ENCODE measurements at regions not wholly inside any gene's neighbourhood (a gene's known extent, or its start where the extent isn't known, plus 50 kb on each side); places are given as distances from the start of the nearest gene placed in this dataset.

DNA sequence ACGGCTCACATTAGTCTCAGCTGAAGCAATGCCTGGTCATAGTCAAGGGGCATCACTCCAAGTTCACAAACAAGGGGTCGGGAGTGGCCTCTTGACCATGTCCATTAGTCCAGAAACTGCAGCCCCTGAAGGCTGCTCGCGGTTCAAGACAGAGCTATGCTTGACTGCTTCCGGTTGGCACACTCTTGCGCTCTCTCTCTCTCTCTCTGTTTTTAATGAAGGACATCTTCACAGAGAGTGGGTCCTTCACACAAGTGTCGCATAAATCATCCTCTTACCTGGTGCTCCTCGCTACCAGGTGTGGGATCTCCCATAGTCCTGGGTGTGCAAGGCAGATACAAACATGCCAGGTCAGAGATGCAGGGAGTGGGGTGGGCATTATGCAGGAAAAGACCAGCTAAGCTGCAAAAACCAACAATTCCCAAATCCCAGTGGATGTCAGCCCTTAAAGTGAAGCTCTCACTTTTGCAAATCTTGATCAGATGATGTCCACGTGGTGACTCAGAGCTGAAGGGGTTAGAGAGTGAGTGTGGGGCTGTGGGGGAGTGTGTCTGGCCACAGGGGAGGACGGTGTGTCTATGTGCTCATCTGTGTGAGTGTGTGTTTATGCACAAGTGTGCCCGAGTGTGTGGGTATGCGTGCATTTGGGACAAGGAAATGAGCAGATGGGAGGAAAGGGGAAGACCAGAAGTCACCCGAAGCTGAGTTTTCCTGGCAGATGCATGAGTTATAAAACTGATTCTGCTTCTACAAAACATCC, 83.7 kb upstream of the PPP2R2D start:
- DNase-seq (ENCODE audit: low read depth, low spot score) (no peak), FAIRE-seq (no peak), ATAC-seq (no peak)
- H3K27me3 ChIP-seq (replicated peaks in 1 of 2; ENCODE audit: control insufficient read depth in 2 of 2, insufficient read depth in 2 of 2, low read length in 1 of 2): no peaks in the 10 kb centered on the region
- H2AFZ ChIP-seq (ENCODE audit: control insufficient read depth, low read depth, low read length): no peak overlapping the region
- no peaks in the 10 kb centered on the region for H3K9me3 ChIP-seq (replicated peaks; ENCODE audit: control insufficient read depth, insufficient read depth, low read length)
- ChIA-PET RAD21 (ENCODE audit: unreplicated experiment) (no interaction called here), SMC1A (ENCODE audit: uncharacterized antibody, unreplicated experiment) (no interaction called here), POLR2A (no interaction called here), CTCF (no interaction called here)
- no peak overlapping the region for H3K4me3 ChIP-seq
- H3K4me1 ChIP-seq (ENCODE audit: control insufficient read depth, insufficient read depth, low read length): no peaks in the 10 kb centered on the region
- intact Hi-C loops (cut with micrococcal nuclease; ENCODE audit: unreplicated experiment): no loop called here
- in situ Hi-C loops (cut with MboI): no loop called here
- no peak overlapping the region for H3K27ac ChIP-seq (ENCODE audit: control insufficient read depth, insufficient read depth)
- TF ChIP-seq RAD51 (IDR thresholded peaks at IDR 0.05): no peak
- no peak for TF ChIP-seq NRF1 (conservative IDR thresholded peaks at IDR 0.05; ENCODE audit: low read depth, low read length)
- TF ChIP-seq, protein P1, sequence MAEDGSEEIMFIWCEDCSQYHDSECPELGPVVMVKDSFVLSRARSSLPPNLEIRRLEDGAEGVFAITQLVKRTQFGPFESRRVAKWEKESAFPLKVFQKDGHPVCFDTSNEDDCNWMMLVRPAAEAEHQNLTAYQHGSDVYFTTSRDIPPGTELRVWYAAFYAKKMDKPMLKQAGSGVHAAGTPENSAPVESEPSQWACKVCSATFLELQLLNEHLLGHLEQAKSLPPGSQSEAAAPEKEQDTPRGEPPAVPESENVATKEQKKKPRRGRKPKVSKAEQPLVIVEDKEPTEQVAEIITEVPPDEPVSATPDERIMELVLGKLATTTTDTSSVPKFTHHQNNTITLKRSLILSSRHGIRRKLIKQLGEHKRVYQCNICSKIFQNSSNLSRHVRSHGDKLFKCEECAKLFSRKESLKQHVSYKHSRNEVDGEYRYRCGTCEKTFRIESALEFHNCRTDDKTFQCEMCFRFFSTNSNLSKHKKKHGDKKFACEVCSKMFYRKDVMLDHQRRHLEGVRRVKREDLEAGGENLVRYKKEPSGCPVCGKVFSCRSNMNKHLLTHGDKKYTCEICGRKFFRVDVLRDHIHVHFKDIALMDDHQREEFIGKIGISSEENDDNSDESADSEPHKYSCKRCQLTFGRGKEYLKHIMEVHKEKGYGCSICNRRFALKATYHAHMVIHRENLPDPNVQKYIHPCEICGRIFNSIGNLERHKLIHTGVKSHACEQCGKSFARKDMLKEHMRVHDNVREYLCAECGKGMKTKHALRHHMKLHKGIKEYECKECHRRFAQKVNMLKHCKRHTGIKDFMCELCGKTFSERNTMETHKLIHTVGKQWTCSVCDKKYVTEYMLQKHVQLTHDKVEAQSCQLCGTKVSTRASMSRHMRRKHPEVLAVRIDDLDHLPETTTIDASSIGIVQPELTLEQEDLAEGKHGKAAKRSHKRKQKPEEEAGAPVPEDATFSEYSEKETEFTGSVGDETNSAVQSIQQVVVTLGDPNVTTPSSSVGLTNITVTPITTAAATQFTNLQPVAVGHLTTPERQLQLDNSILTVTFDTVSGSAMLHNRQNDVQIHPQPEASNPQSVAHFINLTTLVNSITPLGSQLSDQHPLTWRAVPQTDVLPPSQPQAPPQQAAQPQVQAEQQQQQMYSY (CRISPR knock-in tag; IDR thresholded peaks at IDR 0.05): no peak
- no peak for TF ChIP-seq MXI1 (IDR thresholded peaks at IDR 0.05; ENCODE audit: low read depth, low read length)
- TF ChIP-seq, protein P2, sequence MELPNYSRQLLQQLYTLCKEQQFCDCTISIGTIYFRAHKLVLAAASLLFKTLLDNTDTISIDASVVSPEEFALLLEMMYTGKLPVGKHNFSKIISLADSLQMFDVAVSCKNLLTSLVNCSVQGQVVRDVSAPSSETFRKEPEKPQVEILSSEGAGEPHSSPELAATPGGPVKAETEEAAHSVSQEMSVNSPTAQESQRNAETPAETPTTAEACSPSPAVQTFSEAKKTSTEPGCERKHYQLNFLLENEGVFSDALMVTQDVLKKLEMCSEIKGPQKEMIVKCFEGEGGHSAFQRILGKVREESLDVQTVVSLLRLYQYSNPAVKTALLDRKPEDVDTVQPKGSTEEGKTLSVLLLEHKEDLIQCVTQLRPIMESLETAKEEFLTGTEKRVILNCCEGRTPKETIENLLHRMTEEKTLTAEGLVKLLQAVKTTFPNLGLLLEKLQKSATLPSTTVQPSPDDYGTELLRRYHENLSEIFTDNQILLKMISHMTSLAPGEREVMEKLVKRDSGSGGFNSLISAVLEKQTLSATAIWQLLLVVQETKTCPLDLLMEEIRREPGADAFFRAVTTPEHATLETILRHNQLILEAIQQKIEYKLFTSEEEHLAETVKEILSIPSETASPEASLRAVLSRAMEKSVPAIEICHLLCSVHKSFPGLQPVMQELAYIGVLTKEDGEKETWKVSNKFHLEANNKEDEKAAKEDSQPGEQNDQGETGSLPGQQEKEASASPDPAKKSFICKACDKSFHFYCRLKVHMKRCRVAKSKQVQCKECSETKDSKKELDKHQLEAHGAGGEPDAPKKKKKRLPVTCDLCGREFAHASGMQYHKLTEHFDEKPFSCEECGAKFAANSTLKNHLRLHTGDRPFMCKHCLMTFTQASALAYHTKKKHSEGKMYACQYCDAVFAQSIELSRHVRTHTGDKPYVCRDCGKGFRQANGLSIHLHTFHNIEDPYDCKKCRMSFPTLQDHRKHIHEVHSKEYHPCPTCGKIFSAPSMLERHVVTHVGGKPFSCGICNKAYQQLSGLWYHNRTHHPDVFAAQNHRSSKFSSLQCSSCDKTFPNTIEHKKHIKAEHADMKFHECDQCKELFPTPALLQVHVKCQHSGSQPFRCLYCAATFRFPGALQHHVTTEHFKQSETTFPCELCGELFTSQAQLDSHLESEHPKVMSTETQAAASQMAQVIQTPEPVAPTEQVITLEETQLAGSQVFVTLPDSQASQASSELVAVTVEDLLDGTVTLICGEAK (IDR thresholded peaks at IDR 0.05; ENCODE audit: borderline replicate concordance): no peak
- TF ChIP-seq, protein P3, sequence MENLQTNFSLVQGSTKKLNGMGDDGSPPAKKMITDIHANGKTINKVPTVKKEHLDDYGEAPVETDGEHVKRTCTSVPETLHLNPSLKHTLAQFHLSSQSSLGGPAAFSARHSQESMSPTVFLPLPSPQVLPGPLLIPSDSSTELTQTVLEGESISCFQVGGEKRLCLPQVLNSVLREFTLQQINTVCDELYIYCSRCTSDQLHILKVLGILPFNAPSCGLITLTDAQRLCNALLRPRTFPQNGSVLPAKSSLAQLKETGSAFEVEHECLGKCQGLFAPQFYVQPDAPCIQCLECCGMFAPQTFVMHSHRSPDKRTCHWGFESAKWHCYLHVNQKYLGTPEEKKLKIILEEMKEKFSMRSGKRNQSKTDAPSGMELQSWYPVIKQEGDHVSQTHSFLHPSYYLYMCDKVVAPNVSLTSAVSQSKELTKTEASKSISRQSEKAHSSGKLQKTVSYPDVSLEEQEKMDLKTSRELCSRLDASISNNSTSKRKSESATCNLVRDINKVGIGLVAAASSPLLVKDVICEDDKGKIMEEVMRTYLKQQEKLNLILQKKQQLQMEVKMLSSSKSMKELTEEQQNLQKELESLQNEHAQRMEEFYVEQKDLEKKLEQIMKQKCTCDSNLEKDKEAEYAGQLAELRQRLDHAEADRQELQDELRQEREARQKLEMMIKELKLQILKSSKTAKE (IDR thresholded peaks at IDR 0.05; ENCODE audit: low read depth, poor library complexity, severe bottlenecking): no peak
- TF ChIP-seq, protein P4, sequence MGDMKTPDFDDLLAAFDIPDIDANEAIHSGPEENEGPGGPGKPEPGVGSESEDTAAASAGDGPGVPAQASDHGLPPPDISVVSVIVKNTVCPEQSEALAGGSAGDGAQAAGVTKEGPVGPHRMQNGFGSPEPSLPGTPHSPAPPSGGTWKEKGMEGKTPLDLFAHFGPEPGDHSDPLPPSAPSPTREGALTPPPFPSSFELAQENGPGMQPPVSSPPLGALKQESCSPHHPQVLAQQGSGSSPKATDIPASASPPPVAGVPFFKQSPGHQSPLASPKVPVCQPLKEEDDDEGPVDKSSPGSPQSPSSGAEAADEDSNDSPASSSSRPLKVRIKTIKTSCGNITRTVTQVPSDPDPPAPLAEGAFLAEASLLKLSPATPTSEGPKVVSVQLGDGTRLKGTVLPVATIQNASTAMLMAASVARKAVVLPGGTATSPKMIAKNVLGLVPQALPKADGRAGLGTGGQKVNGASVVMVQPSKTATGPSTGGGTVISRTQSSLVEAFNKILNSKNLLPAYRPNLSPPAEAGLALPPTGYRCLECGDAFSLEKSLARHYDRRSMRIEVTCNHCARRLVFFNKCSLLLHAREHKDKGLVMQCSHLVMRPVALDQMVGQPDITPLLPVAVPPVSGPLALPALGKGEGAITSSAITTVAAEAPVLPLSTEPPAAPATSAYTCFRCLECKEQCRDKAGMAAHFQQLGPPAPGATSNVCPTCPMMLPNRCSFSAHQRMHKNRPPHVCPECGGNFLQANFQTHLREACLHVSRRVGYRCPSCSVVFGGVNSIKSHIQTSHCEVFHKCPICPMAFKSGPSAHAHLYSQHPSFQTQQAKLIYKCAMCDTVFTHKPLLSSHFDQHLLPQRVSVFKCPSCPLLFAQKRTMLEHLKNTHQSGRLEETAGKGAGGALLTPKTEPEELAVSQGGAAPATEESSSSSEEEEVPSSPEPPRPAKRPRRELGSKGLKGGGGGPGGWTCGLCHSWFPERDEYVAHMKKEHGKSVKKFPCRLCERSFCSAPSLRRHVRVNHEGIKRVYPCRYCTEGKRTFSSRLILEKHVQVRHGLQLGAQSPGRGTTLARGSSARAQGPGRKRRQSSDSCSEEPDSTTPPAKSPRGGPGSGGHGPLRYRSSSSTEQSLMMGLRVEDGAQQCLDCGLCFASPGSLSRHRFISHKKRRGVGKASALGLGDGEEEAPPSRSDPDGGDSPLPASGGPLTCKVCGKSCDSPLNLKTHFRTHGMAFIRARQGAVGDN (IDR thresholded peaks at IDR 0.05): no peak
- TF ChIP-seq TCF3 (IDR thresholded peaks at IDR 0.05; ENCODE audit: borderline replicate concordance, insufficient read depth, low read depth, low read length): no peak
- TF ChIP-seq ZNF217 (IDR thresholded peaks at IDR 0.05): no peak
- H3K36me3 ChIP-seq (ENCODE audit: control insufficient read depth in 2 of 2, insufficient read depth in 2 of 2, low read length in 1 of 2): no peaks in the 10 kb centered on the region
- no peaks in the 10 kb centered on the region for H4K20me1 ChIP-seq (ENCODE audit: control insufficient read depth, insufficient read depth)
- 30% methylated on average over 13 of the region's 13 CpGs for WGBS (ENCODE audit: insufficient coverage, insufficient replicate concordance, low lambda C conversion rate, missing lambda C conversion rate)
- no peak overlapping the region for H3K9ac ChIP-seq (ENCODE audit: control insufficient read depth, insufficient read depth, low read length)
- no peaks in the 10 kb centered on the region for H3K79me2 ChIP-seq (ENCODE audit: control insufficient read depth, insufficient read depth, low read length)
- no peak overlapping the region for H3K4me2 ChIP-seq (ENCODE audit: control insufficient read depth, insufficient read depth)
- BruUV-seq (replicated peaks): no TSS peak
